ENCODE measurements at regions not wholly inside any gene's neighbourhood (a gene's known extent, or its start where the extent isn't known, plus 50 kb on each side); places are given as distances from the start of the nearest gene placed in this dataset.

DNA sequence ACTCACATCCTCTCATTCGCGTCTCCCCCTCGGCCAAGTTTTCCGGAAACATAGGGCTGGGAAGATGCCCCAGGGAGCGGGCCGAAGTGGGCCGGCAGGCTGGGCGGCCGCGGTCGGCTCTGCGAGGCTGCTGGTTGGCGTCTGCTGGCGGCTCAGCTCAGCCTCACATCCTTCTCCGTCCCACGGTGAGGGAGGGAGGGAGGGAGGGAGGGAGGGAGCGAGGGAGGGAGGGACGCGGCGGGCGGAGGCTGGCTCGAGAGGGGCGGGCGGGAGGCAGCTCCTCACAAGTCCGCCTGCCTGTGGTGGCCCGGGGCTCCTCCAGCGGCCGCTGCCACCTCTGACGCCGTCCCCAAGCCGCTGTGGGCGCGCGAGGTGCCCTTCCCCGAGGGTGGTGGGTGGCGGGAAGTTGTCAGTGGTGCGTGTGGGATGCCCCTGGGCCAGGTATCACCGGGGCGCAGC lies 93.8 kb downstream of the RFLNA start:
- peaks cover 63 to 64% of the 10 kb centered on the region in 2 donors for H3K4me1 ChIP-seq (ENCODE audit: control insufficient read depth in 1 of 2, insufficient read depth in 2 of 2, low read length in 2 of 2)
- peaks cover 26% of the 10 kb centered on the region for H3K79me2 ChIP-seq (ENCODE audit: insufficient read depth, low read length)
- peak overlapping the region; percentile 88 for H3K4me2 ChIP-seq (replicated peaks; ENCODE audit: extremely low read depth, low read length, poor library complexity, severe bottlenecking)

DNA sequence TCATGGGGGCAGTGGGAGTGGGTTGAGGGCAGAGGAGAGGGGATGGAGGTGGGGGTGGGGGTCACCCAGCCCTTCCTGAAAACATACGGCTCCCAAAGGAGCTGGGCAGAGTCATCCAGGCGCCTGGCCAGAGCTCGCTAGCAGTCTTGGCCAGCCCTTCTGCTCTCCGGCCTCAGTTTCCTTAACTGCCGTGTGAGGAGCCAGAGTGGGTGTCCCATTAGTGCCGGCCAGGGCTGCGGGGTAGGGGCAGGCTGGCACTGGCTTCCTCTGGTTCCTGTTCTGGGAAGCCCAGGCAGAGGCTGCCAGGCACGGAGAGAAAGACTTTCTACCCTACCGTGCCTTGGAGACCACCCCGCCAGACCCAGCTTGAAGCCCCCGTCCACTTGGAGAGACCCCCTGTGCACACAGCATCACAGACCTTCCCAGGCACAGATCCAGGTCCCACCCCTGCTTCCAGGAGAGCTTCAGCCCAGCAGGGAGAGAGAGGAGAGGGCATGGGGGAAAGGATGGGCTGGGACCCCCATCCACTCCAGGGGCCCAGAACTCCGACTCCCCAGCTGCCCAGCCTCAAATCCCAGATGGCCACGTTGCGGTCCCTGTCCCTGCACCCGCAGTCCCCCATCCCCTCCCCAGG lies 93.3 kb downstream of the RFLNA start:
- TF ChIP-seq, protein P1, sequence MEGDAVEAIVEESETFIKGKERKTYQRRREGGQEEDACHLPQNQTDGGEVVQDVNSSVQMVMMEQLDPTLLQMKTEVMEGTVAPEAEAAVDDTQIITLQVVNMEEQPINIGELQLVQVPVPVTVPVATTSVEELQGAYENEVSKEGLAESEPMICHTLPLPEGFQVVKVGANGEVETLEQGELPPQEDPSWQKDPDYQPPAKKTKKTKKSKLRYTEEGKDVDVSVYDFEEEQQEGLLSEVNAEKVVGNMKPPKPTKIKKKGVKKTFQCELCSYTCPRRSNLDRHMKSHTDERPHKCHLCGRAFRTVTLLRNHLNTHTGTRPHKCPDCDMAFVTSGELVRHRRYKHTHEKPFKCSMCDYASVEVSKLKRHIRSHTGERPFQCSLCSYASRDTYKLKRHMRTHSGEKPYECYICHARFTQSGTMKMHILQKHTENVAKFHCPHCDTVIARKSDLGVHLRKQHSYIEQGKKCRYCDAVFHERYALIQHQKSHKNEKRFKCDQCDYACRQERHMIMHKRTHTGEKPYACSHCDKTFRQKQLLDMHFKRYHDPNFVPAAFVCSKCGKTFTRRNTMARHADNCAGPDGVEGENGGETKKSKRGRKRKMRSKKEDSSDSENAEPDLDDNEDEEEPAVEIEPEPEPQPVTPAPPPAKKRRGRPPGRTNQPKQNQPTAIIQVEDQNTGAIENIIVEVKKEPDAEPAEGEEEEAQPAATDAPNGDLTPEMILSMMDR (IDR thresholded peaks at IDR 0.05) = no peak
- peak overlapping the region; percentile 78 to 100 (median 89) for H3K27ac Mint-ChIP-seq
- intact Hi-C loops (cut with micrococcal nuclease) = no loop called here

More for the DNA sequence above, 93.8 kb downstream of the RFLNA start:
- H3K9me3 Mint-ChIP-seq = peaks cover 0 to 1% (median 0%) of the 10 kb centered on the region in 7 donors
- H3K4me3 ChIP-seq (replicated peaks in 1 of 3; ENCODE audit: low read depth in 2 of 3, low read length in 3 of 3) = peak overlapping the region; percentile 55 to 85 (median 61)
- peaks cover 59% of the 10 kb centered on the region for H4K20me1 ChIP-seq (ENCODE audit: insufficient read depth, low read length)
- H3K36me3 Mint-ChIP-seq = peaks cover 27 to 36% of the 10 kb centered on the region in 2 donors
- no peaks in the 10 kb centered on the region for H3K27me3 ChIP-seq (ENCODE audit: control insufficient read depth in 2 of 2, insufficient read depth in 2 of 2, low read length in 2 of 2)
- H3K27ac ChIP-seq (ENCODE audit: low read depth in 1 of 2, low read length in 2 of 2) = peak overlapping the region; percentile 99 to 100
- no peaks in the 10 kb centered on the region for H3K9me3 ChIP-seq (replicated peaks in 1 of 2; ENCODE audit: control insufficient read depth in 1 of 2, insufficient read depth in 1 of 2, low read length in 2 of 2)
- H3K36me3 ChIP-seq (replicated peaks in 1 of 2; ENCODE audit: control insufficient read depth in 1 of 2, insufficient read depth in 2 of 2, low read length in 2 of 2) = peaks cover 21 to 30% of the 10 kb centered on the region in 2 donors
- H3K27ac Mint-ChIP-seq = peak overlapping the region; percentile 78 to 100 (median 100)
- no peak overlapping the region for H2AFZ ChIP-seq (ENCODE audit: insufficient read depth, low read depth, low read length, poor library complexity, severe bottlenecking)
- WGBS (ENCODE audit: insufficient coverage) = 2% methylated on average over 17 of the region's 39 CpGs
- peak; percentile 63 to 86 (median 66) for DNase-seq
- peaks cover 52% of the 10 kb centered on the region for H3K4me1 Mint-ChIP-seq
- H3K27me3 Mint-ChIP-seq (ENCODE audit: low read depth in 3 of 3) = peaks cover 0 to 2% (median 2%) of the 10 kb centered on the region in 3 donors
- H3K9ac ChIP-seq (ENCODE audit: insufficient read depth, low read length, poor library complexity, severe bottlenecking) = peak overlapping the region; percentile 98
- TF ChIP-seq, protein P1 (IDR thresholded peaks at IDR 0.05) = no peak
- peak overlapping the region; percentile 91 to 98 for H3K4me3 Mint-ChIP-seq
- intact Hi-C loops (cut with micrococcal nuclease) = no loop called here

More for the DNA sequence above, 93.3 kb downstream of the RFLNA start:
- Mint-ChIP-seq H3K4me1 (peaks cover 49% of the 10 kb centered on the region), H3K4me3 (peak overlapping the region; percentile 91 to 98), H3K27me3 (ENCODE audit: low read depth in 3 of 3) (peaks cover 0 to 2% (median 2%) of the 10 kb centered on the region in 3 donors), H3K9me3 (peaks cover 0 to 1% (median 0%) of the 10 kb centered on the region in 7 donors), H3K36me3 (peaks cover 27 to 37% of the 10 kb centered on the region in 2 donors)
- H3K4me2 ChIP-seq (replicated peaks; ENCODE audit: extremely low read depth, low read length, poor library complexity, severe bottlenecking) = peak overlapping the region; percentile 88
- H3K9ac ChIP-seq (ENCODE audit: insufficient read depth, low read length, poor library complexity, severe bottlenecking) = peak overlapping the region; percentile 98
- peak overlapping the region; percentile 61 to 99 for H3K27ac ChIP-seq (ENCODE audit: low read depth in 1 of 2, low read length in 2 of 2)
- 53% methylated on average over 7 of the region's 15 CpGs for WGBS (ENCODE audit: insufficient coverage)
- peak overlapping the region; percentile 51 to 85 (median 52) for H3K4me3 ChIP-seq (replicated peaks in 1 of 3; ENCODE audit: low read depth in 2 of 3, low read length in 3 of 3)
- peaks cover 59 to 60% of the 10 kb centered on the region in 2 donors for H3K4me1 ChIP-seq (ENCODE audit: control insufficient read depth in 1 of 2, insufficient read depth in 2 of 2, low read length in 2 of 2)
- no peak for DNase-seq
- H2AFZ ChIP-seq (ENCODE audit: insufficient read depth, low read depth, low read length, poor library complexity, severe bottlenecking) = no peak overlapping the region
- no peaks in the 10 kb centered on the region for H3K9me3 ChIP-seq (replicated peaks in 1 of 2; ENCODE audit: control insufficient read depth in 1 of 2, insufficient read depth in 1 of 2, low read length in 2 of 2)
- H4K20me1 ChIP-seq (ENCODE audit: insufficient read depth, low read length) = peaks cover 58% of the 10 kb centered on the region
- no peaks in the 10 kb centered on the region for H3K27me3 ChIP-seq (ENCODE audit: control insufficient read depth in 2 of 2, insufficient read depth in 2 of 2, low read length in 2 of 2)
- peaks cover 26% of the 10 kb centered on the region for H3K79me2 ChIP-seq (ENCODE audit: insufficient read depth, low read length)
- peaks cover 27 to 32% of the 10 kb centered on the region in 2 donors for H3K36me3 ChIP-seq (replicated peaks in 1 of 2; ENCODE audit: control insufficient read depth in 1 of 2, insufficient read depth in 2 of 2, low read length in 2 of 2)
